Liver (tissue), 7 donors: ENCODE measurements at regions not wholly inside any gene's neighbourhood (a gene's known extent, or its start where the extent isn't known, plus 50 kb on each side); places are given as distances from the start of the nearest gene placed in this dataset.

Source experiments
- DNase-seq: peaks from one replicate; pipeline ENCODE4 v3.0.0-alpha.2; 2017; ENCODE audit warnings: low spot score
- H3K27ac ChIP-seq, 2 donors: one replicate each; pipeline ENCODE4 v1.7.0; 2013; ENCODE audit warnings: inconsistent platforms in 2 of 2, low read length in 2 of 2, control low read depth in 1 of 2, low read depth in 1 of 2, mild to moderate bottlenecking in 1 of 2
- H3K27me3 ChIP-seq, 4 donors: one replicate each; pipeline versions ENCODE4 v1.6.1 to v1.7.0; 2013; ENCODE audit warnings: low read length in 3 of 4, inconsistent platforms in 1 of 4, mild to moderate bottlenecking in 1 of 4, moderate library complexity in 1 of 4; ENCODE audit not compliant: control insufficient read depth in 4 of 4, insufficient read depth in 4 of 4
- H3K36me3 ChIP-seq, 4 donors: one replicate each; pipeline versions ENCODE4 v1.6.1 to v1.7.0; 2013; ENCODE audit warnings: low read length in 3 of 4, mild to moderate bottlenecking in 3 of 4, low read depth in 1 of 4, moderate library complexity in 1 of 4; ENCODE audit not compliant: control insufficient read depth in 4 of 4, insufficient read depth in 3 of 4
- H3K4me1 ChIP-seq, 4 donors: one replicate each; pipeline versions ENCODE4 v1.6.1 to v1.7.0; 2013; ENCODE audit warnings: low read length in 3 of 4, mild to moderate bottlenecking in 3 of 4, moderate library complexity in 1 of 4; ENCODE audit not compliant: control insufficient read depth in 4 of 4, insufficient read depth in 4 of 4
- H3K4me3 ChIP-seq, 3 donors: one replicate each; pipeline versions ENCODE4 v1.6.1 to v1.7.0; 2013; ENCODE audit warnings: low read length in 3 of 3, control low read depth in 1 of 3, low read depth in 1 of 3, mild to moderate bottlenecking in 1 of 3
- H3K9ac ChIP-seq, 2 donors: one replicate each; pipeline ENCODE4 v1.7.0; 2013; ENCODE audit warnings: low read length in 2 of 2, mild to moderate bottlenecking in 2 of 2, moderate library complexity in 2 of 2, control low read depth in 1 of 2, low read depth in 1 of 2
- H3K9me3 ChIP-seq, 4 donors: one replicate each; pipeline versions ENCODE4 v1.6.1 to v1.7.0; 2013; ENCODE audit warnings: low read length in 3 of 4; ENCODE audit not compliant: control insufficient read depth in 4 of 4
- EGR1 ChIP-seq, 2 donors: IDR thresholded peaks; 2 replicates each; pipeline ENCODE4 v1.6.1; 2016 to 2018; ENCODE audit warnings: antibody characterized with exemption in 2 of 2, low read depth in 2 of 2
- FOXA1 ChIP-seq: IDR thresholded peaks from 2 replicates; pipeline ENCODE4 v1.6.1; 2016; ENCODE audit warnings: antibody characterized with exemption
- FOXA2 ChIP-seq: IDR thresholded peaks from 2 replicates; pipeline ENCODE4 v1.6.1; 2016; ENCODE audit warnings: antibody characterized with exemption
- HNF4A ChIP-seq, 2 donors: conservative IDR thresholded peaks; 2 replicates each; pipeline ENCODE4 v1.6.1; 2016; ENCODE audit warnings: antibody characterized with exemption in 2 of 2, mild to moderate bottlenecking in 2 of 2
- HNF4G ChIP-seq: IDR thresholded peaks from 2 replicates; pipeline ENCODE4 v1.6.1; 2016; ENCODE audit warnings: antibody characterized with exemption
- JUND ChIP-seq, 2 donors: IDR thresholded peaks; 2 replicates each; pipeline ENCODE4 v1.6.1; 2016; ENCODE audit warnings: antibody characterized with exemption in 2 of 2
- NR2F2 ChIP-seq: IDR thresholded peaks from 2 replicates; pipeline ENCODE4 v1.6.1; 2016; ENCODE audit warnings: antibody characterized with exemption
- RAD21 ChIP-seq, 2 donors: IDR thresholded peaks; 2 replicates each; pipeline ENCODE4 v1.6.1; 2016; ENCODE audit warnings: antibody characterized with exemption in 2 of 2, mild to moderate bottlenecking in 2 of 2
- RXRA ChIP-seq, 2 donors: IDR thresholded peaks; 2 replicates each; pipeline ENCODE4 v1.6.1; 2017 to 2018; ENCODE audit warnings: antibody characterized with exemption in 2 of 2, mild to moderate bottlenecking in 1 of 2
- SP1 ChIP-seq: IDR thresholded peaks from 2 replicates; pipeline ENCODE4 v1.6.1; 2018; ENCODE audit warnings: antibody characterized with exemption, mild to moderate bottlenecking
- TAF1 ChIP-seq: conservative IDR thresholded peaks from 2 replicates; pipeline ENCODE4 v1.6.1; 2016; ENCODE audit warnings: antibody characterized with exemption, mild to moderate bottlenecking
- YY1 ChIP-seq: IDR thresholded peaks from 2 replicates; pipeline ENCODE4 v1.6.1; 2016; ENCODE audit warnings: antibody characterized with exemption, mild to moderate bottlenecking
- whole genome bisulfite sequencing: extraction: QIAGEN DNeasy Blood & Tissue Kit; methylation state at CpG from one replicate; pipeline ENCODE4 v1.1.7; 2013; 5-methylcytosine and 5-hydroxymethylcytosine counted together
- TF ChIP-seq, protein P1 (sequence below): IDR thresholded peaks from 2 replicates; pipeline ENCODE4 v1.6.1; 2016; ENCODE audit warnings: antibody characterized with exemption
- TF ChIP-seq, protein P2 (sequence below): IDR thresholded peaks from 2 replicates; pipeline ENCODE4 v1.6.1; 2016; ENCODE audit warnings: antibody characterized with exemption
- TF ChIP-seq, protein P3 (sequence below): IDR thresholded peaks from 2 replicates; pipeline ENCODE4 v1.6.1; 2016; ENCODE audit warnings: antibody characterized with exemption
- TF ChIP-seq, protein P4 (sequence below): IDR thresholded peaks from 2 replicates; pipeline ENCODE4 v1.6.1; 2016; ENCODE audit warnings: antibody characterized with exemption, mild to moderate bottlenecking
- donor health status: healthy.
- donor health status: healthy.
- donor health status: healthy.
- donor health status: healthy.

DNA sequence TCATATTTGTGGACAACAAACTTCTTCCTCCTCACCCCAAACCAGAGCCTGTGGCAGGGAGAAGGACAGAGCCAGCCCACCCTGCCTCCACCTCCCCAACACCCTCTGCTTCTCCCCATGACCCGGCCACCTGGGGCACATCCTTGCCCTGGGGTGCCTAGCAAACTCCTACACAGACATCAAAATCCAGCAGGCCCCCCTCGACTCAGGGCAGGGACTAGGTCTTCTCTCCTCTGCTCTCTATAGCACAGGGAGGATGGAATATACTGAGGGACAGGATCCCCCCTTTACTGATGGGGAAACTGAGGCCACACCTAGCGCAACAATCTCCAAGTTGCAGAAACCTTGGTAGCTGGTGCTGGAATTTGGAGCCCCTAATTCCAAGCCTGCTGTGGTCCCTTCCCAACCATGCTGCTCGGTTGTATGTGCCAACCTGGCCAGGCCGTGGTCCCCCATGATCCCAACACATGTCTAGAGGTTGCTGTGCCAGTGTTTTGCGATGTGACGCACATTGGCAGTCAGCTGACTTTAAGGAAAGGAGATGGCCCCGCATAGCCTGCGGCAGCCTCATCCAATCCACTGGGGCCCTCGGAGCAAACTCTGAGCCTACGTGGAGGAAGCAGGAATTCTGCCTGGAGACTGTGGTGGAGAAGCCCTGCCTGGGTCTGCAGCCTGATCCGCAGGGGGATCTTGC is 53.9 kb upstream of the ADRA2C start (continued):
- TF ChIP-seq, protein P1, sequence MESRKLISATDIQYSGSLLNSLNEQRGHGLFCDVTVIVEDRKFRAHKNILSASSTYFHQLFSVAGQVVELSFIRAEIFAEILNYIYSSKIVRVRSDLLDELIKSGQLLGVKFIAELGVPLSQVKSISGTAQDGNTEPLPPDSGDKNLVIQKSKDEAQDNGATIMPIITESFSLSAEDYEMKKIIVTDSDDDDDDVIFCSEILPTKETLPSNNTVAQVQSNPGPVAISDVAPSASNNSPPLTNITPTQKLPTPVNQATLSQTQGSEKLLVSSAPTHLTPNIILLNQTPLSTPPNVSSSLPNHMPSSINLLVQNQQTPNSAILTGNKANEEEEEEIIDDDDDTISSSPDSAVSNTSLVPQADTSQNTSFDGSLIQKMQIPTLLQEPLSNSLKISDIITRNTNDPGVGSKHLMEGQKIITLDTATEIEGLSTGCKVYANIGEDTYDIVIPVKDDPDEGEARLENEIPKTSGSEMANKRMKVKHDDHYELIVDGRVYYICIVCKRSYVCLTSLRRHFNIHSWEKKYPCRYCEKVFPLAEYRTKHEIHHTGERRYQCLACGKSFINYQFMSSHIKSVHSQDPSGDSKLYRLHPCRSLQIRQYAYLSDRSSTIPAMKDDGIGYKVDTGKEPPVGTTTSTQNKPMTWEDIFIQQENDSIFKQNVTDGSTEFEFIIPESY: no peak
- TF ChIP-seq RAD21 (IDR thresholded peaks at IDR 0.05): no peak

DNA sequence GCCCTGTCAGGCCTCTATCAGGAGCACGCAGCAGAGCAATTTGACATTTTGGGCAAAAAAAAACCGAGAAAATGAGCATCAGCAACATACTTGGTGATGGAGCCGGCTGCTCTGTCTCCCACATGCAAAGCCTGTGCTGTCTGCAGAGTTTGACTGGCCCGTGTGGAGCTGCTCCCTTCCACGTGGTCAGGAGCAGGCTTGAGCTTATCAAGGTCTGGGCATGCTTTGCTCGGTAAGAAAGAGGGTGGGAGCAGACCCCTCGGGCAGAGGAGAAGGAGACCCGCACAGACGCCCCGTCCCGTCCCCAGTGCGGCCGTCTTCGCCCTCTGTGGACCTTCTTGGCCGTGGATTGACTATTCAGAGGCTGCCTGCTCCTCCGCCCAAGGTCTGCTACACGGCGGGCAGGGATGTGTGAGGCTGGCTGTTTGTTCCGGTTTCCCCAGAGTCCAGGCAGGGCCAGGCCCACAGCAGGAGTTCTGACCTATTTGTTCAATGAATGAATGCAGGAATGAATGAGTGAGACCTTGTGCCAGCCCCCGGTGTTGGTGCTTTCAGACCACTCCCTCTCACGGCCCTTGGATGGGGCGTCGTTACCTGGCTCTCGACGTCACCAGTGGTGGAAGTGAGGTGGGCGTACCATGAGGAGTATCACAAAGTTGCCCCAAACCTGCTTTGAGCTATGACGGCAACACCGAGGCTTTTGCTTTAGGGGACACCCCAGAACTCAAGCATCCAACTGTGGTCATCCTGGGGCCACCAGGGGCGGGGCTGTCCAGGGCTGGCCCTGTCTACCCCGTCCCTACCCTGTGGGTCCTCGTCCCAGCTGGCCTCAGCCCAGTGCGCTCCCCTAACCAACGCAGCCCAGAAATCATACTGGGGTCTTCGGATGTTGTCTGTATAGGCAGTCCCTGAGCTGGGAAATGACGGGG is 54.7 kb upstream of the ADRA2C start:
- 70% methylated on average over 35 of the region's 35 CpGs for WGBS
- H3K9ac ChIP-seq: no peak overlapping the region

DNA sequence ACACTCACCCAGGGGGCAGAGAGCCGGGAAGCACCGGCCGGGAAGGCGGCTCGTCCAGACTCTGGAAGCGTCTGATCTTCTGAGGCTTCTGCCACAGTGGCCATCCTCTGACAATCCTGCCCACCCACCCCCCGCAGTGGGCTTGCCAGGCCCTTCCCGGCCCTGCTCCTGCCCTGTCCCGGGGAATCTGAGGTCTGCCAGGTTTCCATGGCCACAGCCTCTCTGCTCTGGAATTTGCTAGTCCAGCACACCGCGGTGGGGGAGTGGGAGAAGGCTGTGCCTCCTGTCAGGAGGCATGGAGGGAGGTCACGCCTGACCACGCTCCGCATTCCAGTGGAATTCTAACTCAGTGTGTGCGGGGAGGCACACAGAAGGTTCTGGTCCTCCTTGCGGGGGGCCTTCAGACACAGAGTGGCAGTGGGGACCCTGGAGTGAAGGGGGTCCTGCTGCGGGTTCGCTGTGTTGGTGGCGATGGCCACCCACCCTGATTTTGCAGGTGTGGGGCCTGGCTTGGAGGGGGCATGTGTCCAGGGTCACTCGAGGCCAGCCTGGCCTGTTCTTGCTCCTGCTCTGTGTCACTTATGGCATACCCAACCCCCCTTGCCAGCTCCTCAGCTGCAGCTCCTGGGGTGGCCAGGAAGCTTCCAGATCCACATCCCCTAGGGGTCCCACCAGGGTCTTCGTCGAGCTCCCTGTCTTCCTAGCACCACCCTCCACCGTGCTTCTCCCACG is 55.6 kb upstream of the ADRA2C start:
- WGBS: 70% methylated on average over 24 of the region's 24 CpGs
- H3K27me3 ChIP-seq: no peaks in the 10 kb centered on the region
- H3K9ac ChIP-seq: no peak overlapping the region
- TF ChIP-seq, protein P2, sequence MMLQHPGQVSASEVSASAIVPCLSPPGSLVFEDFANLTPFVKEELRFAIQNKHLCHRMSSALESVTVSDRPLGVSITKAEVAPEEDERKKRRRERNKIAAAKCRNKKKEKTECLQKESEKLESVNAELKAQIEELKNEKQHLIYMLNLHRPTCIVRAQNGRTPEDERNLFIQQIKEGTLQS: no peak
- no peak for TF ChIP-seq FOXA2
- TF ChIP-seq, protein P1: no peak
- no peak for TF ChIP-seq YY1
- no peak for TF ChIP-seq HNF4A (conservative IDR thresholded peaks at IDR 0.05)
- TF ChIP-seq HNF4G: no peak
- no peak for TF ChIP-seq EGR1 (IDR thresholded peaks at IDR 0.05; ENCODE audit: low read depth in 2 of 2)
- TF ChIP-seq, protein P3, sequence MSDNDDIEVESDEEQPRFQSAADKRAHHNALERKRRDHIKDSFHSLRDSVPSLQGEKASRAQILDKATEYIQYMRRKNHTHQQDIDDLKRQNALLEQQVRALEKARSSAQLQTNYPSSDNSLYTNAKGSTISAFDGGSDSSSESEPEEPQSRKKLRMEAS: no peak
- no peak for TF ChIP-seq RXRA (IDR thresholded peaks at IDR 0.05)
- TF ChIP-seq, protein P4, sequence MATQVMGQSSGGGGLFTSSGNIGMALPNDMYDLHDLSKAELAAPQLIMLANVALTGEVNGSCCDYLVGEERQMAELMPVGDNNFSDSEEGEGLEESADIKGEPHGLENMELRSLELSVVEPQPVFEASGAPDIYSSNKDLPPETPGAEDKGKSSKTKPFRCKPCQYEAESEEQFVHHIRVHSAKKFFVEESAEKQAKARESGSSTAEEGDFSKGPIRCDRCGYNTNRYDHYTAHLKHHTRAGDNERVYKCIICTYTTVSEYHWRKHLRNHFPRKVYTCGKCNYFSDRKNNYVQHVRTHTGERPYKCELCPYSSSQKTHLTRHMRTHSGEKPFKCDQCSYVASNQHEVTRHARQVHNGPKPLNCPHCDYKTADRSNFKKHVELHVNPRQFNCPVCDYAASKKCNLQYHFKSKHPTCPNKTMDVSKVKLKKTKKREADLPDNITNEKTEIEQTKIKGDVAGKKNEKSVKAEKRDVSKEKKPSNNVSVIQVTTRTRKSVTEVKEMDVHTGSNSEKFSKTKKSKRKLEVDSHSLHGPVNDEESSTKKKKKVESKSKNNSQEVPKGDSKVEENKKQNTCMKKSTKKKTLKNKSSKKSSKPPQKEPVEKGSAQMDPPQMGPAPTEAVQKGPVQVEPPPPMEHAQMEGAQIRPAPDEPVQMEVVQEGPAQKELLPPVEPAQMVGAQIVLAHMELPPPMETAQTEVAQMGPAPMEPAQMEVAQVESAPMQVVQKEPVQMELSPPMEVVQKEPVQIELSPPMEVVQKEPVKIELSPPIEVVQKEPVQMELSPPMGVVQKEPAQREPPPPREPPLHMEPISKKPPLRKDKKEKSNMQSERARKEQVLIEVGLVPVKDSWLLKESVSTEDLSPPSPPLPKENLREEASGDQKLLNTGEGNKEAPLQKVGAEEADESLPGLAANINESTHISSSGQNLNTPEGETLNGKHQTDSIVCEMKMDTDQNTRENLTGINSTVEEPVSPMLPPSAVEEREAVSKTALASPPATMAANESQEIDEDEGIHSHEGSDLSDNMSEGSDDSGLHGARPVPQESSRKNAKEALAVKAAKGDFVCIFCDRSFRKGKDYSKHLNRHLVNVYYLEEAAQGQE: no peak
- TF ChIP-seq SP1: no peak
- TF ChIP-seq TAF1: no peak
- H3K9me3 ChIP-seq: no peaks in the 10 kb centered on the region
- no peak for DNase-seq
- no peaks in the 10 kb centered on the region for H3K36me3 ChIP-seq
- H3K27ac ChIP-seq: no peak overlapping the region
- no peak overlapping the region for H3K4me3 ChIP-seq
- no peaks in the 10 kb centered on the region for H3K4me1 ChIP-seq

More for the DNA sequence above, 54.7 kb upstream of the ADRA2C start:
- no peak overlapping the region for H3K27ac ChIP-seq
- H3K4me3 ChIP-seq: no peak overlapping the region
- H3K4me1 ChIP-seq: no peaks in the 10 kb centered on the region
- TF ChIP-seq HNF4A (conservative IDR thresholded peaks at IDR 0.05) (no peak), JUND (IDR thresholded peaks at IDR 0.05) (no peak), RXRA (IDR thresholded peaks at IDR 0.05) (no peak), EGR1 (IDR thresholded peaks at IDR 0.05; ENCODE audit: low read depth in 2 of 2) (no peak), NR2F2 (no peak), FOXA1 (no peak)
- TF ChIP-seq, protein P1: no peak
- H3K9me3 ChIP-seq: no peaks in the 10 kb centered on the region
- no peaks in the 10 kb centered on the region for H3K27me3 ChIP-seq
- H3K36me3 ChIP-seq: no peaks in the 10 kb centered on the region
- no peak for DNase-seq
